Mesothelial cell of epicardium (in vitro differentiated cells): ENCODE measurements at regions not wholly inside any gene's neighbourhood (a gene's known extent, or its start where the extent isn't known, plus 50 kb on each side); places are given as distances from the start of the nearest gene placed in this dataset.

ENCODE experiments used
- DNase-seq, 2 experiments: peaks; one replicate each; pipeline ENCODE4 v3.0.0; 2021; ENCODE audit warnings: low spot score in 2 of 2; ENCODE audit not compliant: unreplicated experiment in 2 of 2
- H3K27ac Mint-ChIP-seq: 2 replicates; pipeline ENCODE4 v1.8.0; 2021; ENCODE audit warnings: mixed read lengths
- H3K27me3 Mint-ChIP-seq: 2 replicates; pipeline ENCODE4 v1.8.0; 2021; ENCODE audit warnings: low read depth, mixed read lengths
- H3K36me3 Mint-ChIP-seq: 2 replicates; pipeline ENCODE4 v1.8.0; 2021; ENCODE audit warnings: mixed read lengths
- H3K4me1 Mint-ChIP-seq: 2 replicates; pipeline ENCODE4 v1.8.0; 2021; ENCODE audit warnings: mixed read lengths
- H3K4me3 Mint-ChIP-seq: 2 replicates; pipeline ENCODE4 v1.8.0; 2021; ENCODE audit warnings: mild to moderate bottlenecking, moderate library complexity, mixed read lengths
- H3K9me3 Mint-ChIP-seq: 2 replicates; pipeline ENCODE4 v1.8.0; 2021; ENCODE audit warnings: mixed read lengths
- TF ChIP-seq, protein P1 (sequence below): fragments of 200-600 bp; sonication (generic); IDR thresholded peaks from one replicate; pipeline ENCODE4 v1.5.0; 2021; ENCODE audit warnings: antibody characterized with exemption; ENCODE audit not compliant: unreplicated experiment

DNA sequence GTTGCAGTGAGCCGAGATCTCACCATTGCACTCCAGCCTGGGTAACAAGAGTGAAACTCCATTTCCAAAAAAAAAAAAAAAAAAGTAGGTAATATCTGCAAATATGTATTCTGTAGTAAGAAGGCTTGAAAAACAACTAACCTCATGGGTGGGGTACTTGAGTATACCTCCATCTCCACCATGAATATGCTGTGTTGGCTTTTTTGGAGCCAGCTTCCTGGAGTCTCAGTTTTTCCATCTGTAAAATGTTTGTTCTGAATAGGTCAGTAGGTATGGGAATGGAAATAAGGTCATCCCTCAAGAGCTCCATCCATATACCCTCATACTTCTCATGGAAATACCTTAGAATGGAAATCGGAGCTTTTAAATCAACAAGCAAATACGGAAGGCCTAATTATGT, 430.0 kb upstream of the FAM98A start:
- Mint-ChIP-seq H3K36me3 (no peaks in the 10 kb centered on the region), H3K4me3 (no peak overlapping the region), H3K9me3 (no peaks in the 10 kb centered on the region), H3K27ac (no peak overlapping the region), H3K27me3 (no peaks in the 10 kb centered on the region), H3K4me1 (peaks cover 19% of the 10 kb centered on the region)
- DNase-seq = no peak
- TF ChIP-seq, protein P1, sequence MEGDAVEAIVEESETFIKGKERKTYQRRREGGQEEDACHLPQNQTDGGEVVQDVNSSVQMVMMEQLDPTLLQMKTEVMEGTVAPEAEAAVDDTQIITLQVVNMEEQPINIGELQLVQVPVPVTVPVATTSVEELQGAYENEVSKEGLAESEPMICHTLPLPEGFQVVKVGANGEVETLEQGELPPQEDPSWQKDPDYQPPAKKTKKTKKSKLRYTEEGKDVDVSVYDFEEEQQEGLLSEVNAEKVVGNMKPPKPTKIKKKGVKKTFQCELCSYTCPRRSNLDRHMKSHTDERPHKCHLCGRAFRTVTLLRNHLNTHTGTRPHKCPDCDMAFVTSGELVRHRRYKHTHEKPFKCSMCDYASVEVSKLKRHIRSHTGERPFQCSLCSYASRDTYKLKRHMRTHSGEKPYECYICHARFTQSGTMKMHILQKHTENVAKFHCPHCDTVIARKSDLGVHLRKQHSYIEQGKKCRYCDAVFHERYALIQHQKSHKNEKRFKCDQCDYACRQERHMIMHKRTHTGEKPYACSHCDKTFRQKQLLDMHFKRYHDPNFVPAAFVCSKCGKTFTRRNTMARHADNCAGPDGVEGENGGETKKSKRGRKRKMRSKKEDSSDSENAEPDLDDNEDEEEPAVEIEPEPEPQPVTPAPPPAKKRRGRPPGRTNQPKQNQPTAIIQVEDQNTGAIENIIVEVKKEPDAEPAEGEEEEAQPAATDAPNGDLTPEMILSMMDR = no peak

DNA sequence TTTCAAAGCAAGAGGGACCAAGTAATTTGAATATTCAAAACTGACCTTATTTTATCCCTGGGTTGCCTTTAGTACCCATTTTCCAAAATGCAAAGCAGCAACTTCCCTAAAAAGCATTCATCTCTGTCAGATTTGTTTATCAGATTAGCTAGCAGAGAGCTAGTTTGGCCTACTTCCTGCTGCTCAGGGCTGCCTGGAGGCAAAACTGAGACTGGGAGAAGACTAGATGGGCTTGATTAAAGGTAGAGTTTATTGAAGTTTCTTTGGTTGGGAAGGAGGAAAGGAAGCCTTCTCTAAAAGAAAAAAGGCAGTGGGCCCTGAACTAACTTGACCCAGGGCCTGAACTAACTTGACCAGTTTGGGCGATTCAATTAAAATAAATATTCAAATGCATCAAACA, 426.1 kb upstream of the FAM98A start:
- peaks cover 4% of the 10 kb centered on the region for H3K9me3 Mint-ChIP-seq
- DNase-seq = no peak
- no peak overlapping the region for H3K27ac Mint-ChIP-seq
- no peaks in the 10 kb centered on the region for H3K36me3 Mint-ChIP-seq
- TF ChIP-seq, protein P1 = no peak
- no peaks in the 10 kb centered on the region for H3K27me3 Mint-ChIP-seq
- no peak overlapping the region for H3K4me3 Mint-ChIP-seq
- H3K4me1 Mint-ChIP-seq = peaks cover 17% of the 10 kb centered on the region

- H3K27me3 Mint-ChIP-seq = no peaks in the 10 kb centered on the region
- TF ChIP-seq, protein P1 = peak; percentile 60
- peaks cover 7% of the 10 kb centered on the region for H3K4me1 Mint-ChIP-seq
- peaks cover 10% of the 10 kb centered on the region for H3K36me3 Mint-ChIP-seq
- H3K4me3 Mint-ChIP-seq = no peak overlapping the region
- H3K27ac Mint-ChIP-seq = no peak overlapping the region
- DNase-seq = peak; percentile 29 to 64
- H3K9me3 Mint-ChIP-seq = peaks cover 14% of the 10 kb centered on the region
These were observed 413.7 kb upstream of the FAM98A start for GRCh38 chr2:34012715-34013302.

DNA sequence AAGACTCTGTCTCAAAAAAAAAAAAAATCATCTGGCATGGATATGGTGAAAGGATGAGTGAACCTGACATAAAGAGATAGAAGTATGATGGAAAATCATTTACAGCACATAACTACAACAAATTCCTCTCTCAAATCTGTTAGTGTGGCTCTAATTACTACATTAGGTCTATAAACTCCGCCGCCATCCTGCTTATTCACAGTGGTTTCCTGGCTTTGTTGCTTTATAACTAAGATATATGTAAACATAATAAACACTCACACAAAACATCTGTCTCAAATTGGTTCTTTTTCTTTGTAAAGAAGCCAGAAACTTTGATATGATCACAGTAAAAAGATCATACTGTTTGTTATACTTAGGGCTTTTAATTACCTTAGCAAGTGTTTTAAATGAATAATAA, 412.6 kb upstream of the FAM98A start:
- H3K27ac Mint-ChIP-seq = no peak overlapping the region
- H3K36me3 Mint-ChIP-seq = peaks cover 10% of the 10 kb centered on the region
- H3K9me3 Mint-ChIP-seq = peaks cover 14% of the 10 kb centered on the region
- H3K27me3 Mint-ChIP-seq = no peaks in the 10 kb centered on the region
- H3K4me3 Mint-ChIP-seq = no peak overlapping the region
- peaks cover 7% of the 10 kb centered on the region for H3K4me1 Mint-ChIP-seq
- DNase-seq = no peak
- TF ChIP-seq, protein P1 = no peak

DNA sequence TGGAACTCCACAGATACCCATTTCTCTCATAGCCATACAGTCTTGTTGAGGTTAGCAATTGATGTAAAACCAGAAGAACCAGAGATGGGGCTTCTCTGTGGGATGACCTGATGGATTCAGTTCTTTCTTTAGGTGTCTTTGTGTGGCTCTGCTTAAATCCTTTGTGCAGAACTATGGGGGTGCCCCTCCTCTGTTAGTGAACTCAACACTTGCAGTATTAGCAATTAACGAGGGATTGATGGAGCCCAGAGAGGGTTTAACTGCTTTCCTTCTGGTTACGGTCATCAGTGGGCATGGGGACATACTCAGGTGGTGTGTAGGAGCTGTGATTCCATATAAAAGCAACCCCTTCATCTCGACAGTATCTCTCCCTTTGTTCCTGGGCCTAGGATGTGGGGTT, 406.8 kb upstream of the FAM98A start:
- DNase-seq = no peak
- TF ChIP-seq, protein P1 = no peak
- Mint-ChIP-seq H3K4me3 (no peak overlapping the region), H3K36me3 (no peaks in the 10 kb centered on the region), H3K4me1 (no peaks in the 10 kb centered on the region), H3K27me3 (peaks cover 2% of the 10 kb centered on the region), H3K27ac (no peak overlapping the region), H3K9me3 (no peaks in the 10 kb centered on the region)

DNA sequence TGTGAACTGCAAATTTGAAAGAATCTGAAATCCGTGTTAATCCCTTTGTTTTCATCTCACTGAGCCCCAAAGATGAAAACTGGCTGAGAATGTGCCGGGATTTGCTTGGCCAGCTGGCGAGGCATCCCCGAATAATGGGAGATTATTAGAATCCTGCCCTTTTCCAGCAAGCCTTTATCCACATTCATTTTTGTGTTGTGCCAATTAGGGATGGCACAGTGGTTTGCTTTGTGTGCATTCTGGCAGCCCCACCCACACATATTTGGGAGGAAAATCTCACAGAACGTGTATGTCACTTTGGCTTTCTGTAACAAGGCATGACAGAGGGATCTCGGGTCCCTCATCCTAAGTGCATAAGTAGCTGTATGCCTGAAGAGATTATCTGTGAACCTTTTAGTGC, 405.8 kb upstream of the FAM98A start:
- H3K27ac Mint-ChIP-seq = no peak overlapping the region
- no peaks in the 10 kb centered on the region for H3K36me3 Mint-ChIP-seq
- H3K27me3 Mint-ChIP-seq = peaks cover 2% of the 10 kb centered on the region
- TF ChIP-seq, protein P1 = no peak
- no peaks in the 10 kb centered on the region for H3K9me3 Mint-ChIP-seq
- no peak for DNase-seq
- H3K4me3 Mint-ChIP-seq = no peak overlapping the region
- H3K4me1 Mint-ChIP-seq = no peaks in the 10 kb centered on the region
